ENCODE measurements at regions not wholly inside any gene's neighbourhood (a gene's known extent, or its start where the extent isn't known, plus 50 kb on each side); places are given as distances from the start of the nearest gene placed in this dataset.

- H3K27ac ChIP-seq, result no peak overlapping the region
- no peaks in the 10 kb centered on the region for H4K20me1 ChIP-seq (ENCODE audit: insufficient read depth)
- H3K4me3 ChIP-seq (IDR thresholded peaks at IDR 0.05; ENCODE audit: insufficient read depth, low read depth, low read length), result no peak overlapping the region
- no peaks in the 10 kb centered on the region for H3K4me1 ChIP-seq (ENCODE audit: low read depth, poor library complexity, severe bottlenecking)
- no peak overlapping the region for H3K4me2 ChIP-seq
- no peak overlapping the region for H2AFZ ChIP-seq (ENCODE audit: low read depth)
- no peak overlapping the region for H3K9ac ChIP-seq
- H3K79me2 ChIP-seq (ENCODE audit: insufficient read depth, low read depth), result no peaks in the 10 kb centered on the region
- H3K27me3 ChIP-seq (ENCODE audit: insufficient read depth, low read depth), result no peaks in the 10 kb centered on the region
- no peaks in the 10 kb centered on the region for H3K36me3 ChIP-seq (ENCODE audit: insufficient read depth)
- no peak for TF ChIP-seq CTCF (conservative IDR thresholded peaks at IDR 0.05; ENCODE audit: low read depth, low read length)
Measured at GRCh38 chrX:42496239-42496638, 281.7 kb downstream of the PPP1R2C start.

GRCh38 chrX:42495139-42495538, 282.8 kb downstream of the PPP1R2C start:
- Histone ChIP-seq H3K27ac (no peak overlapping the region), H3K79me2 (ENCODE audit: insufficient read depth, low read depth) (no peaks in the 10 kb centered on the region), H2AFZ (ENCODE audit: low read depth) (no peak overlapping the region), H3K4me1 (ENCODE audit: low read depth, poor library complexity, severe bottlenecking) (no peaks in the 10 kb centered on the region), H3K9ac (no peak overlapping the region), H3K36me3 (ENCODE audit: insufficient read depth) (no peaks in the 10 kb centered on the region), H3K4me2 (no peak overlapping the region), H3K4me3 (IDR thresholded peaks at IDR 0.05; ENCODE audit: insufficient read depth, low read depth, low read length) (no peak overlapping the region), H3K27me3 (ENCODE audit: insufficient read depth, low read depth) (no peaks in the 10 kb centered on the region), H4K20me1 (ENCODE audit: insufficient read depth) (no peaks in the 10 kb centered on the region)
- TF ChIP-seq CTCF (conservative IDR thresholded peaks at IDR 0.05; ENCODE audit: low read depth, low read length), result no peak

- Histone ChIP-seq H3K9ac (no peak overlapping the region), H4K20me1 (ENCODE audit: insufficient read depth) (no peaks in the 10 kb centered on the region), H3K4me2 (no peak overlapping the region), H3K27me3 (ENCODE audit: insufficient read depth, low read depth) (no peaks in the 10 kb centered on the region), H2AFZ (ENCODE audit: low read depth) (no peak overlapping the region), H3K4me3 (IDR thresholded peaks at IDR 0.05; ENCODE audit: insufficient read depth, low read depth, low read length) (no peak overlapping the region), H3K27ac (no peak overlapping the region), H3K36me3 (ENCODE audit: insufficient read depth) (no peaks in the 10 kb centered on the region), H3K79me2 (ENCODE audit: insufficient read depth, low read depth) (no peaks in the 10 kb centered on the region), H3K4me1 (ENCODE audit: low read depth, poor library complexity, severe bottlenecking) (no peaks in the 10 kb centered on the region)
- TF ChIP-seq CTCF (conservative IDR thresholded peaks at IDR 0.05; ENCODE audit: low read depth, low read length), result no peak
Measured at GRCh38 chrX:42491137-42491907, 286.6 kb downstream of the PPP1R2C start.

- TF ChIP-seq CTCF (conservative IDR thresholded peaks at IDR 0.05; ENCODE audit: low read depth, low read length), result no peak
- Histone ChIP-seq H2AFZ (ENCODE audit: low read depth) (no peak overlapping the region), H3K27me3 (ENCODE audit: insufficient read depth, low read depth) (no peaks in the 10 kb centered on the region), H3K36me3 (ENCODE audit: insufficient read depth) (no peaks in the 10 kb centered on the region), H3K27ac (no peak overlapping the region), H3K4me1 (ENCODE audit: low read depth, poor library complexity, severe bottlenecking) (no peaks in the 10 kb centered on the region), H3K79me2 (ENCODE audit: insufficient read depth, low read depth) (no peaks in the 10 kb centered on the region), H3K4me3 (IDR thresholded peaks at IDR 0.05; ENCODE audit: insufficient read depth, low read depth, low read length) (no peak overlapping the region), H3K9ac (no peak overlapping the region), H3K4me2 (no peak overlapping the region), H4K20me1 (ENCODE audit: insufficient read depth) (no peaks in the 10 kb centered on the region)
Measured at GRCh38 chrX:42490111-42490510, 287.9 kb downstream of the PPP1R2C start.

All from KMS-11 (cell line).